GM19455 (cell line): ENCODE measurements at regions not wholly inside any gene's neighbourhood (a gene's known extent, or its start where the extent isn't known, plus 50 kb on each side); places are given as distances from the start of the nearest gene placed in this dataset.

Source experiments
- ATAC-seq: cut with Tn5 transposase; IDR thresholded peaks from one replicate; pipeline ENCODE4 v1.9.1; 2021; ENCODE audit not compliant: unreplicated experiment

DNA sequence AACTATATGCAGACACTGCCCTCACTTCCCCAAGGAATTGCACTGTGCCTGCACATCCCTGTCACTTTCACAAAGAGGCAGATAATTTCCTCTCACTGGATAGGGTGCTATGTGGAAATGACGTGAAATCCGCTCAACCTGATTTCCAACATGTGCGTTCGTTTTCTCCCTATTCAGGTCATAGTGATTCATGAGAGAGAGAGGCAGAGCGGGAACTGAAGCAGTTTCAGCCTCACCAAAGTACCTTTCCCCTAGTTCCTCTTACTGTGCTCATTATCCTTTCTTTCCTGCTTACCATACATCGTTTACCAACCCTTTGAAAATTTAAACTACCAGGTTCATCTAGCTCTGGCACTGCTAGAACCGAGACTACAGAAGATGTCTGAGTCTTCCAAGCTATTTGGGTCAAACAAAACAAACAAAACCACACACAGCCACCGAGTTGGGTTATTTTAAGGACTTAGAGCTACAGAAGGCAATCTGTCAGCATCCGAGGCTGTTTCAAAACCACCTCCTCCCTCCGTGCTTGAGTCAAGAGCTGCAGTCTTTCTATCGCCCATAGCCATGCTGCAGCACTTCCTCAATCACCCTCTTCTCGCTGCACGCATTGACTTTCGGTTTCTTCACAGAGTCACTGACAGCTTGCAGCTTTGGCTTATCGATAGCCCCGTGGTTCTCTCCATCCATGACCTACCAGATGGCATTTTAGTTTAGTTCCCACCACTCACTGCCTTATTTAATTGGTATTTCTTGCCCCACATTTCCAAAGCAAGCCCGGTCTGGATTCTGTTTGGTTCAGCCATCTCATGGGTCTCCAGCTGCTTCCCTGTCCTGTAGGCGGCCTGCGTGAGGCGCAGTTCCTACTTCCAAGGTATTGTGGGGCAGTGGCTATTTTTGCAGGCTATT, 1395.8 kb downstream of the EFNB2 start:
- ATAC-seq: peak; percentile 91

DNA sequence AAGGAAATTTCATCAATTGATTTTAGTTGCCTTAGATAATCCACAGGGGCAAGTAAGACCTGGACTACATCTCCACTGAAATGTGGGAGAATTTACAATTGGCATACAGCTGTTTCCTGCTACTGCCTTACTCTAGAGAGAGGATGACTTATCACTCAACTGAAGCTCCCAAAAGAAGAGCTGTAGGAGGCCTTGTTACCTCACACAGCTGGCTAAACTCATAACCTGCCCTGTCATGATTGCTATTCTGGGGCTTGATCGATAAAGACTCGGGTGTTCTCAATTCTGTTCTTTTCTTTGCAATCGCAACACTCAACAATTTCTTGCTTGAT, 1396.4 kb downstream of the EFNB2 start:
- ATAC-seq: no peak

DNA sequence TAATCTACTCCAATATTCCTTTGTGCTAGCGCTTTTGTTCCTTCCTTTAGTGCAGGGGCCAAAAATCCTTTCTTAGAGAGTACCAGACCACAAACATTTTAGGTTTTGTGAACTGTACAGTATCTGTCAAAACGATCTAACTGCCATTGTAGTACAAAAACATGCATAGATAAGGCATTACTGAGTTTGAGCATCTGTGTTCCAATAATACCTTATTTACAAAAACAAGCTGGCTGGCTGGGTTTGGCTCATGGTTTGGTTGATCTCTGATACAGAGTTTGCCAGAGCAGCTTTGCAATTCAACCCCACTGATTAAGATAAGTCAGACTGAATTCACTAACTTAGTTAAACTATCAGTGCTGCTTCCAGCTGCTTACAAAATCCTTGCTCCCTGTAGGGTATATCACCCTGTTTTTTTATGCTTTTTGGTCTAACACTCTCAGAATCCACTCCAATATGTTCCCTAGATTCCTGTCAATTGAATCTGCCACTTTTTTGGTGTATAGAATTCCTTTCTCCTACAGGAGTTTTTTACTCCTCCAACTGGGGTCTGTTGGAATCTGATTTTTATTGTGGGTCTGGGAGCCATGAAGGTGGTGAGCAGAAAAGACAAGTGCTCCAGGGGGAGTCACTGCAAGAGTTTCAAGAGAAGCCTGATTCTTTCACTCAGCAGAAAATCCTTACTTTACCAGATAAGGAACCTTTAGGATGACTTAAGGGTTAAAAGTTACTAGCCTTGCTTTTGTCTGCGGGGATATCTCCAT, 1399.4 kb downstream of the EFNB2 start:
- no peak for ATAC-seq

DNA sequence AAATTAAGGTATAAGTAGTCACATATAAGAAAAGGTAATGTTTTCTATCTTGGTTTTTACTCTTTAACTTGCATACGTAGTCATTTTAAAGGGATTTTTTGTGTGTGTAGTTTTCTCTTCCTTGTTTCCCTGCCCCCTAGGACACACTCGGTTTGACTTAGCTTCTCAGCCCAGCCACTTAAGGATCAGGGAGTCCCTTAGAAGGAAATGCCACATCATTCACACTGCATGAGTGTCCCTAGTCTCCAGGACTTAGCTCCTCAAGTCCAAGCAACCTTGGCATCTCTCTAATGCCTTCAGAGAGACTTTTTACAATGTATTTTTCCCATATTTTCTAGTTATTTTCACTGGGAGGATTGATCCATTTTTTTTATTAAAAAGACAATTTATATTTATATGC, 1407.7 kb downstream of the EFNB2 start:
- ATAC-seq: no peak

DNA sequence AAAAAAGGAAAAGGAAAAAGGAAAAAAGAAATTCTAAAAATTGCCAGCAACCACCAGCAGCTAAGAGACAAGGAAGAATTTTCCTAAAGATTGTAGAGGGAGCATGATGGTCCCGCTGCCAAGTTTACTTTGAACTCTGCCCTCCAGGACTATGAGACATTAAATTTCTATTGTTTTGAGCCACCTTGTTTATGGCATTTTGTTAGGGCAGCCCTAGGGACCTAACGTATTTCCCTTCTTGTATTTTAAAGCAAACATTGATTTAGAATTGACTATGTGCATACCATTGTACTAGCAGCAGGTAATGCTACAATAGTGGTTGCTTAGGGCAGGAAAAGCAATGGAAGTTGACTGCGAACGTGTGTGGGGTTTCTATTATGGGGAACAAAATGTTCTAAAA, 1414.2 kb downstream of the EFNB2 start:
- ATAC-seq: no peak

DNA sequence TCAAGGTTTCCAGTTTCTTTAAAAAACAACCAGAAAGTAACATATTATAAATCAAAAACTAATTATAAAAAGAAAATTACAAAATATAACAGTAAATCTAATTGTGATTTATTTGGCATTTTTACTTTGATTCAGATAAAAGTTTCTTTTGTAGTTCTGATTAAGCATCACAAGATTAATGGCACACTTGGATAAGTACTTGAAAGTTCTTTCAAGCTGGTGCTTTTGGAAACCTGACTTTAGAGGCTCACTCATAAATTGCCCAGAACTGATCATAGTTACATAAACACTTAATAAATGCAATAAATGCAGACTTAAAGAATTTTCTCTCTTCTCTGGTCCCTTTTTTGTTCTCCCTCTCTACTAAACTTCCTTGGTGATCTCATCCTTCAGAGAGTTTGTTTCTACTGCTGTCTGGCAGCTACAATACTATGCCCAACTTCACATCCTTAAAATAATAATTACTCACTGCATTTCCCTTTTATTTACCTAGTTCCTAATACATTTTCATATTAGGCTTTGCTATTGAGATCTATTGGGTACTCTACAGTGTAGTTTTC, 1417.0 kb downstream of the EFNB2 start:
- ATAC-seq: no peak

DNA sequence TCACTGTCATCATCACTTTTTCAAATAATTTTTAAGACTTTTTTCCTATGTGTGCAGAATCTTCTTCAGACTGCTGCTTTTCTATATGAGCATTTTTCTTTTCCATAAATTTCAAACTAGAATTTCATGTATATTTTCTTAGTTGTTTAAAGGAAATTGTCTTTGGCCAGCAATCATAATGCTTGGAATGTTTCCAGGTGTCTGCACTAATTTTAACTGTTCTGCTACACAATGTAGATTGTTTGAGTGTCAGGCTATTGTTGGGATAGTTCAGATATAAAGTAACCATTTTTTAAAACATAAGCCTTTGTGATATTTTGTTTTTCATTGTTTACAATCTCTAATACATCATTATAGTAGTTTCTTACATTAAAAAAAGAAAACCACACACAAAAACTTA, 1418.5 kb downstream of the EFNB2 start:
- no peak for ATAC-seq

DNA sequence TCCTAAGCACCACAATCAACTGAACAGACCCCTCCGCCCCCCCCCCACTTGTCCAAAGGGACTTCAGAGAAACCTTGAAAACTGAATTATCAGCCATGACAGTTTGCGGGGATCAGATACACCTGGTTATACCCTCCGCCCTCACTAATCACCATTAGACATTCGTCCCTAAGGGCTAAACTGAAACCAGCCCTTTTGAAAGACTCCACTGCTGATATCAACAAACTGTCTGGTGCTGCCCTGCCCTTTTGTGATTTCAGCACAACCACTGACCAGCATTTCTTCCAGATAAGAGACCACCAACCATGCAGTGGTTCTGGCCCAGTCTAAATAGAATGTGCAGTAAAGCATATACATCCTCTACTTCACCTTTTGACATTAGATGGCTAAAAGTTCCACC, 1422.9 kb downstream of the EFNB2 start:
- no peak for ATAC-seq

DNA sequence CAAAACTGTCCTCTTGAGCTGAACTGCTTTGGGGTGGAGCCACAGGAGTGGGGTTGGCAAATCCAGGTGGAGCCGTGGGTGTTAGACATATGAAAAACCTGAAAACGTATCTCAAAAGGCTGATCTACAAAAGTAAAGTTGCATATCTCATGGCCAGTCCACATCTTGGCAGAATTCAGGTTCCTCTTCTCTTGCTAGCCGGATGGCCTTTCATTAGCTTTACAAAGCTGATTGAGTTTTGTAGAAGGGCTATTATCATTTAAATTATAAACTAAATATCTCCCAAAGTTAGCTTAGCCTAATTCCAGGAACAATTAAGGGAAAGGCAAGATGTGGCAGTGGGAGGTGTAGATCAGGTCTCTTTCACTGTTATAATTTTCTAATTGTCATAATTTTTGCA, 1427.7 kb downstream of the EFNB2 start:
- ATAC-seq: no peak

DNA sequence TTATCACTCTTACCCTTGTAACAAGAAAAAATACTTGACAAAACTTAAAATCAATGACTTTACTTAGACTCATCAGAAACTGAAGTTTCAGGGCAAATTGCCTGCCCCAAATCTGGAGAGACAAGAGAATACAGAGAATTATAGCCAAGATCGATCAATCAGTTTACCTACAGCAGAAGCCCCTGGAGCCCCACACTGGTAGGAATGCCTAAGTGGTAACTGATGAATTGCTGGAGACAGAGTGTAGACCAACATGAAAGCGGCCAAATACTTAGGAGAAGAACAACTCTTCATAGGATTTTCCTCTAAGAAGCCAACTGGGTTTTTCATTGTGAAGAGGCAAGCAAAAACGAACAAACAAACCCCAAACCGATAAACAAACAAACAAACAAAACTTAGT, 1430.0 kb downstream of the EFNB2 start:
- ATAC-seq: no peak

DNA sequence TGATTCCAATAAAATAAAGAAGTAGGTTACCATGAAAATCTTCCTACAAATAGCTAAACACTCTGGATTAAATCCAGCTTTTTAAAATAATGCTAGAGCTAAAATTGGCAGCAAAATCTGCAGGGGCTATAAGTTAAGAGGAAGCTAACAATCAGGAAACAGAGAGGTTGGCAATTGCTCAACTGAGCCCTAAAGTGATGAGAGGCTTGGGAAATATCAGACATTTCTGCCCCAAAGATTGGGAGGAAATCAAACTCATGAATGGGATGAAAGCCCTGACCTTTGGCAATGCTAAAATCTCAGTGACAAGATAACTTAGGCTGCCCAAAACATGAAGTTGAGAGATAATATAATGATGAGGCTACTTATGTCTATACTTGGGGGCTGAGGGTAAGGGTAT, 1437.9 kb downstream of the EFNB2 start:
- no peak for ATAC-seq

DNA sequence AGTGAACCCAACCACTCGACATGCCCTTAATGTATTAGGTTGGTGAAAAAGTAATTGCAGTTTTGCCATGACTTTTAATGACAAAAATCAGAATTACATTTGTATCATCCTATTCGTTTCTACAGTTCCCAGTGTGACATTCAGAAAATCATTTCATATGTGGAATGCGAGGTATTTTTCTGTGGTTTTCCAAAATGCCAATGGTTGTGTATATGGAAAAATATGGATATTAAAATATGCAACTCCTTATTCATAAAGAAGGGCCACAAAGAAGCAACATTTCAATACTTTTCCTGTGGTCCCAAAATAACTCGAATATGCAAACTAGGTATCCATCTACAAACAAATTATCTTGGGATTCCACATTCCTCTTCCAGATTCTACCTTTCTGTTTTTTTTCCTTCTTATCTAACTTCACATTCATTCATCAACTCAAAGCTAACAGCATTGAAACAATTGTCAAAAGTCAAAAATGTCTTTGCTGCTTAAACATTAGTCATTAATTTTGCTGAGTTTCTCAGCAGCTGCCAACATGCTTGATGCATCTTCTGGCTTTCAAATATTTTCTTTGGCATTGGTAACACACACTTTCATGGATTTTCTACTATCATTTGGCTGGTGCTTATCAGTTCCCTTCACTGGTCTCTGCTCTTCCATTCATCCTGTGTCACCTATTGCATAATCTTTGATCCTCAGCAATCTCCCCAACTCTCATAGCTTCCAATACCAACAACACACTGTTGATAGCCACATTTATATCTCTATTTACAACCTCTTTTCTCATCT, 1445.4 kb downstream of the EFNB2 start:
- ATAC-seq: no peak

DNA sequence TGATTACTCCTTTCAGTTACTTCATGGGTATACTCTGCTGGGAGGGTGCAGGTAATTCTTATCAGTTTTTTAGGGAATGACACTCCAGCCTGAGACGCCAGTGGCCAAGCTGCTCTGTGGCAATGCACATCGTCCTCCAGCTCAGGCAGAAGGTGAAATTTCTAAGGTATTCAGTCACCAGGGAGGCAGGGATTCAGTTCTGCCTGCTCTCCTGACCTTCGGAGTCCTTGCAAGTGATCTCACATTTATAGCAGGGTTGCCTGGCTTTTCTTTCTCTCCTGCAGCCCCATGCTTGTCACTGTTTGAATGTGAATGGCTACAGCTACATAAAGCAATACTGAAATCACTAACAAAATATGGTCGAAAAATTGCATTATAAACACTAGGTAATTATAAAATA, 1447.5 kb downstream of the EFNB2 start:
- ATAC-seq: no peak

DNA sequence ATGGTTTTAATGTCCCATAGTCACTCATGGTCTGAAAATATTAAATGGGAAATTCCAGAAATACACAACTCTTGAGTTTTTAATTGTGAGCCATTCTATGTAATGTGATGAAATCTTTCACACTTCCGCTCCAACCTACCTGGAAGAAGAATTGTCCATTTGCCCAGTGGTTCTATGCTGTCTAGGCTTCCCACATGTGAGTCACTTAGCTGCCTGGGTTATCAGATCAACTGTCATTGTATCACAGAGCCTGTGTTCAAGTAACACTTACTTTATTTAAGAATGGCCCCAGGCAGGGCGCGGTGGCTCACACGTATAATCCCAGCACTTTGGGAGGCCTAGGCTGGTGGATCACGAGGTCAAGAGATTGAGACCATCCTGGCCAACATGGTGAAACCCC, 1450.5 kb downstream of the EFNB2 start:
- no peak for ATAC-seq

DNA sequence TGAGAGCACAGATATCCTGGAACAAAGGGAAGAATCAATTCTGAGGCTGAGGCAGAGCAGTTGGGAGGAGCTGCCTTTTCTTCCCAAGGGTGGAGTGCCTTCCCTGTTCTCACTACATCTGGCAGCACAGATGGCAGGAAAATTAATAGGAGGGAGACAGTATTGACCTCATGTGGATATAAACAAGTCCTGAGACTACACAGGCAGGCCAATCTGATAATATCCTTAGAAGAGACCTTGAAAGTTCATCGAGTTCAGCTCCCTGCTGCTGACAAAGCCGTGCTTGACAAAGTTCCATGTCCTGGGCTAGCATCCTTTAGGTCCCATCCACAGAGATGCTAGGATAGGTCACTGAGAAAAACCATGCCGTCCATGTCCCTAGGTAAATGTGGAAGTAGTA, 1451.5 kb downstream of the EFNB2 start:
- no peak for ATAC-seq

DNA sequence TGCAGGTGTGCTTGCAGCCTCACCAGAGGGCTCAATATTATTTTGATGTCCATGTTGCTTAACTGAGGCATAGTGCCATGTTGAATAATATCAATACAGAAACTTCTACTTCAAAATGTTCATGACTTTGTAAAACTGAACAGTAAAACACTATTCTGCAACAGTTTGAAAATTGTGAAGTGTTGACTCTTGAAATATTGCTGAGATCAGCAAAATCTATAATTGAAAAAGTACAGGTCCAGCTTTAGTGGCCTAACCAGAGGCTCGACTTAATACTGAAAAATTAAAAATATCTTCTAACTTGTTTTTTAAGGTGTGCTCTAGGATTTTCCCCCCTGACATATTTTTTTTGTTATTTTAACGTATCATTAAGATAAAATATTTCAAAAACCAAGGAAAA, 1460.7 kb downstream of the EFNB2 start:
- no peak for ATAC-seq

DNA sequence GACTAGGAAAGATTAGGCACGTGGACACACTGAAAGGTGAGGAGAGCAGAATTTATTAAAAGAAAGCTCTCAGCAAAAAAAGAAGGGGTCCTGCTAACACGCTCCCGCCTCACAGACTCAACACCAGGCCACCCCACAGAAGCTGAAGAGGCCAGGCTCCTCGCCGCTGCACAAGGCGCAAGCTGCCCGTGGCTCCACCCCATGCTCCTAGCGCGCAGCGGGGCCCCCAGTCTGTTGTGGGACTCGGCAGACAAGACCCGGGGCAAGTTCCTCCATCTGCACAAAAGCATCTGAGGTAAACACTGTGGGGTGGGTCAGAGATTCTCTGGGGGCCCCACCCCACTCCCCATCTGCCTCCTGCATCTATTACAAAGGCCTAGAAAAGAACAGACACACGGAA, 1462.4 kb downstream of the EFNB2 start:
- no peak for ATAC-seq

DNA sequence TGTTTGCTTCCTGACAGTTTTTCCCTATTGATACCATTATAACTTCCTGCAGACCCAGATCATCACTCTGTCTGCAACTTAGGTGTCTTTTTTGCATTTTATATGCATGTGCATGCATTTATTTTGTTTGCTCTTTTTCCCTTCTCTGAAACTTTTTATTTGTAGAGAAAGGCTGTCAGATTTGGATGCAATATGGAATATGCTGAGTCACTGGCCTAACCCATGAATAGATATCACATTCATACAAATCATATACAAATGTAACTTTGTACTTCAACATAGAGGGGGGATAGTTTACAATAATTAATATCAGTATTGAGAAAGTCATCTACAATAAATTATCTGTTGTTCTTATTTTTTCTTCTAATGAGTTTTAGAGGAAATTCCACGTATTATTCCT, 1465.0 kb downstream of the EFNB2 start:
- no peak for ATAC-seq

DNA sequence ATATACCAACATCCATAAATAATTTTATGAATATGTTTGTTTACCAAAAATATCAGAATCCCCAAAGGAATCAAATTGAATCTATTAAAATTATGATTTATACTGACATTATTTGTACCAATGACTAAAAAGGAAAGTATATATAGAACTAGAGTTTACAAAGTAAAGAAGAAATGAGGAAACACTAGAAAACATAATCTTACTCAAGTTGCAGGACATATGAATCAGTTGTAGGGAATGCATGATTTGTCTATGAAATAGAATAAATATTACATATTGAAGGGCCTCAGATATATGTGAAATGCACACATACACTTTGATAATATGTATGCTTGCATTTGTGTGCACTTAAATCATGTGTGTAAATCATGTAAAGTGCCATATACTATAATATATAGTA, 1466.4 kb downstream of the EFNB2 start:
- no peak for ATAC-seq

DNA sequence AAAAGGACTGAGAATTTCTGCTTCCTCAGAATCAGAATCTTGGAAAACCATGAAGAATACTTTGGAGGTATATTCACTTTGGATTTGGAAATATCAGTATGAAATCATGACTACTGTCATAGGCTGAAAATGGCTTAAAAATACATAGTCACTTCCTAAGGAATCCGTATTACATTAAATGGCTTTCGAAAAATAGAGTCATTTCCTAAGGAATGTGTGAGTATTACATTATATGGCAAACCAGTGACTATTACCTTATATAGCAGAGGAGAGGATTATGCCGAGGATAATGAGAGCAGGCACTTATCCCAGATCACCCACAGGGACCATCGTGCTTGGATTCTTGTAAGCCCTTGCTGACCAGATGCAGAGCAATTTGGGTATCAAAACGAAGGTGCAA, 1471.8 kb downstream of the EFNB2 start:
- no peak for ATAC-seq

DNA sequence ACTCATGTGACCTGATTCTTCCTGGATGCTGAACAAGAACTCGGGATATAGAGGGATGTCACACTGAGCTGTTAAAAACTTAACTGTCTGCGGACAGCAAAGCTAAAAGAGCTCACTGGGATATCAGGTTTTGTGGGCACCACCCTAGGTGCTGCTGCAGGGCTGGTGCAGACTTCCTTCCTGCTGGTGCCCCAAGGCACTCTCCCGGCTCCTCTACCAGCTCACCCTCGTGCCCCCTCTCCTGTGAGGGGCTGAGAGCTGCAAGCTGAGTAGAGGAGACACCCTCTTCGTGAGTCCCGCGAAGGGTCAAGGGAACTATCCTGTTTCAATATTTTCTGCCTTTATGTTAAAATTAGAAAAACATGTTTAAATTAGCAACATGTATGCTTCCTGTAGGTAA, 1475.7 kb downstream of the EFNB2 start:
- no peak for ATAC-seq
